ENCODE measurements at regions not wholly inside any gene's neighbourhood (a gene's known extent, or its start where the extent isn't known, plus 50 kb on each side); places are given as distances from the start of the nearest gene placed in this dataset.

- no peak overlapping the region for H3K4me3 ChIP-seq (ENCODE audit: low read depth in 1 of 2, low read length in 2 of 2)
- ATAC-seq (ENCODE audit: insufficient read depth, low read depth) (no peak), DNase-seq (no peak)
- TF ChIP-seq, protein P1, sequence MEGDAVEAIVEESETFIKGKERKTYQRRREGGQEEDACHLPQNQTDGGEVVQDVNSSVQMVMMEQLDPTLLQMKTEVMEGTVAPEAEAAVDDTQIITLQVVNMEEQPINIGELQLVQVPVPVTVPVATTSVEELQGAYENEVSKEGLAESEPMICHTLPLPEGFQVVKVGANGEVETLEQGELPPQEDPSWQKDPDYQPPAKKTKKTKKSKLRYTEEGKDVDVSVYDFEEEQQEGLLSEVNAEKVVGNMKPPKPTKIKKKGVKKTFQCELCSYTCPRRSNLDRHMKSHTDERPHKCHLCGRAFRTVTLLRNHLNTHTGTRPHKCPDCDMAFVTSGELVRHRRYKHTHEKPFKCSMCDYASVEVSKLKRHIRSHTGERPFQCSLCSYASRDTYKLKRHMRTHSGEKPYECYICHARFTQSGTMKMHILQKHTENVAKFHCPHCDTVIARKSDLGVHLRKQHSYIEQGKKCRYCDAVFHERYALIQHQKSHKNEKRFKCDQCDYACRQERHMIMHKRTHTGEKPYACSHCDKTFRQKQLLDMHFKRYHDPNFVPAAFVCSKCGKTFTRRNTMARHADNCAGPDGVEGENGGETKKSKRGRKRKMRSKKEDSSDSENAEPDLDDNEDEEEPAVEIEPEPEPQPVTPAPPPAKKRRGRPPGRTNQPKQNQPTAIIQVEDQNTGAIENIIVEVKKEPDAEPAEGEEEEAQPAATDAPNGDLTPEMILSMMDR (IDR thresholded peaks at IDR 0.05; ENCODE audit: borderline replicate concordance, extremely low read depth, low read length, poor library complexity, severe bottlenecking), result no peak
- TF ChIP-seq EZH2 (IDR thresholded peaks at IDR 0.05; ENCODE audit: borderline replicate concordance, low read depth, low read length, severe bottlenecking), result no peak
- no peaks in the 10 kb centered on the region for H3K4me1 ChIP-seq (ENCODE audit: insufficient read depth, low read length)
- no peaks in the 10 kb centered on the region for H3K79me2 ChIP-seq (ENCODE audit: insufficient read depth, low read length)
- H3K27ac ChIP-seq (ENCODE audit: low read length), result no peak overlapping the region
- no peaks in the 10 kb centered on the region for H3K27me3 ChIP-seq (ENCODE audit: insufficient read depth, low read length, poor library complexity)
- H3K9me3 ChIP-seq (ENCODE audit: insufficient read depth, low read length, severe bottlenecking), result no peaks in the 10 kb centered on the region
- no peak overlapping the region for H2AFZ ChIP-seq (ENCODE audit: low read depth, low read length)
- H3K9ac ChIP-seq (ENCODE audit: low read depth, low read length), result no peak overlapping the region
- no peak overlapping the region for H3K4me2 ChIP-seq (ENCODE audit: insufficient read depth, low read length)
- no peaks in the 10 kb centered on the region for H3K36me3 ChIP-seq (ENCODE audit: insufficient read depth, low read length)
- no peaks in the 10 kb centered on the region for H4K20me1 ChIP-seq (ENCODE audit: insufficient read depth, low read length)
Measured at GRCh38 chr5:145495741-145496140, 339.4 kb downstream of the PRELID2 start.

- Histone ChIP-seq H3K36me3 (ENCODE audit: insufficient read depth, low read length) (no peaks in the 10 kb centered on the region), H3K9me3 (ENCODE audit: insufficient read depth, low read length, severe bottlenecking) (no peaks in the 10 kb centered on the region), H3K27me3 (ENCODE audit: insufficient read depth, low read length, poor library complexity) (no peaks in the 10 kb centered on the region), H2AFZ (ENCODE audit: low read depth, low read length) (no peak overlapping the region), H4K20me1 (ENCODE audit: insufficient read depth, low read length) (no peaks in the 10 kb centered on the region), H3K27ac (ENCODE audit: low read length) (no peak overlapping the region), H3K4me1 (ENCODE audit: insufficient read depth, low read length) (no peaks in the 10 kb centered on the region), H3K4me3 (ENCODE audit: low read depth in 1 of 2, low read length in 2 of 2) (no peak overlapping the region), H3K4me2 (ENCODE audit: insufficient read depth, low read length) (no peak overlapping the region), H3K9ac (ENCODE audit: low read depth, low read length) (no peak overlapping the region), H3K79me2 (ENCODE audit: insufficient read depth, low read length) (no peaks in the 10 kb centered on the region)
- TF ChIP-seq, protein P1 (IDR thresholded peaks at IDR 0.05; ENCODE audit: borderline replicate concordance, extremely low read depth, low read length, poor library complexity, severe bottlenecking), result no peak
- TF ChIP-seq EZH2 (IDR thresholded peaks at IDR 0.05; ENCODE audit: borderline replicate concordance, low read depth, low read length, severe bottlenecking), result no peak
- DNase-seq (no peak), ATAC-seq (ENCODE audit: insufficient read depth, low read depth) (no peak)
Measured at GRCh38 chr5:145495196-145495595, 339.9 kb downstream of the PRELID2 start.

- DNase-seq (no peak), ATAC-seq (ENCODE audit: insufficient read depth, low read depth) (no peak)
- no peak for TF ChIP-seq EZH2 (IDR thresholded peaks at IDR 0.05; ENCODE audit: borderline replicate concordance, low read depth, low read length, severe bottlenecking)
- TF ChIP-seq, protein P1 (IDR thresholded peaks at IDR 0.05; ENCODE audit: borderline replicate concordance, extremely low read depth, low read length, poor library complexity, severe bottlenecking), result no peak
- Histone ChIP-seq H2AFZ (ENCODE audit: low read depth, low read length) (no peak overlapping the region), H3K36me3 (ENCODE audit: insufficient read depth, low read length) (no peaks in the 10 kb centered on the region), H3K27me3 (ENCODE audit: insufficient read depth, low read length, poor library complexity) (no peaks in the 10 kb centered on the region), H3K79me2 (ENCODE audit: insufficient read depth, low read length) (no peaks in the 10 kb centered on the region), H3K27ac (ENCODE audit: low read length) (no peak overlapping the region), H3K4me2 (ENCODE audit: insufficient read depth, low read length) (no peak overlapping the region), H3K9ac (ENCODE audit: low read depth, low read length) (no peak overlapping the region), H3K4me3 (ENCODE audit: low read depth in 1 of 2, low read length in 2 of 2) (no peak overlapping the region), H3K4me1 (ENCODE audit: insufficient read depth, low read length) (no peaks in the 10 kb centered on the region), H3K9me3 (ENCODE audit: insufficient read depth, low read length, severe bottlenecking) (no peaks in the 10 kb centered on the region), H4K20me1 (ENCODE audit: insufficient read depth, low read length) (no peaks in the 10 kb centered on the region)
Measured at GRCh38 chr5:145493435-145493834, 341.7 kb downstream of the PRELID2 start.

DNA sequence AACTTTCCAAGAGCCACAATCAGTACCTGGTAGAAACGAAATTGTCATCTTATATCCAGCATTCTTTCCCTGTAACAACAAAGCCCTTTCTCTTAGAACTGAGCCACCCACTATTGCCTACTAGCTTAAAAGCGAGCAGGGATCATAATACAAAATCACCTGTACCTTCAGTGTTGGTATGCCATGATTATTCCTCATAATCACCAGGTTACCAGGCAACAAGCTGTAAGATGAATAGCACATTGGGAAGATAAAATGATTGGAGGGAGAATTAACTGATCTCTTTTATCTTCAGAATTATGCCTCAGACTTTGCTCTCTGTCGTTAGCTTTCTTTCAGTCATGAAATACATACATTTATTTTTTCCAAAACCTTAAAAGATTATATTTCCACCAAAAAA is 345.6 kb downstream of the PRELID2 start:
- TF ChIP-seq, protein P1 (IDR thresholded peaks at IDR 0.05; ENCODE audit: borderline replicate concordance, extremely low read depth, low read length, poor library complexity, severe bottlenecking), result no peak
- no peaks in the 10 kb centered on the region for H3K9me3 ChIP-seq (ENCODE audit: insufficient read depth, low read length, severe bottlenecking)
- H2AFZ ChIP-seq (ENCODE audit: low read depth, low read length), result no peak overlapping the region
- no peaks in the 10 kb centered on the region for H4K20me1 ChIP-seq (ENCODE audit: insufficient read depth, low read length)
- no peaks in the 10 kb centered on the region for H3K4me1 ChIP-seq (ENCODE audit: insufficient read depth, low read length)
- no peak overlapping the region for H3K9ac ChIP-seq (ENCODE audit: low read depth, low read length)
- DNase-seq (no peak), ATAC-seq (ENCODE audit: insufficient read depth, low read depth) (no peak)
- no peaks in the 10 kb centered on the region for H3K79me2 ChIP-seq (ENCODE audit: insufficient read depth, low read length)
- H3K27ac ChIP-seq (ENCODE audit: low read length), result no peak overlapping the region
- H3K4me3 ChIP-seq (ENCODE audit: low read depth in 1 of 2, low read length in 2 of 2), result no peak overlapping the region
- no peaks in the 10 kb centered on the region for H3K27me3 ChIP-seq (ENCODE audit: insufficient read depth, low read length, poor library complexity)
- H3K36me3 ChIP-seq (ENCODE audit: insufficient read depth, low read length), result no peaks in the 10 kb centered on the region
- H3K4me2 ChIP-seq (ENCODE audit: insufficient read depth, low read length), result no peak overlapping the region
